NB4 (cell line): ENCODE measurements at regions not wholly inside any gene's neighbourhood (a gene's known extent, or its start where the extent isn't known, plus 50 kb on each side); places are given as distances from the start of the nearest gene placed in this dataset.

Experiments
- CTCF ChIP-seq: IDR thresholded peaks from one replicate; pipeline ENCODE4 v1.5.1; 2012; ENCODE audit warnings: low read depth, low read length
- POLR2A ChIP-seq: IDR thresholded peaks from 2 replicates; pipeline ENCODE4 v1.6.1; 2011; ENCODE audit warnings: mild to moderate bottlenecking; ENCODE audit not compliant: insufficient read length; ENCODE audit errors: extremely low read depth
- TF ChIP-seq, protein P1 (sequence below): IDR thresholded peaks from 2 replicates; pipeline ENCODE4 v1.6.1; 2011; ENCODE audit warnings: low read depth, low read length

DNA sequence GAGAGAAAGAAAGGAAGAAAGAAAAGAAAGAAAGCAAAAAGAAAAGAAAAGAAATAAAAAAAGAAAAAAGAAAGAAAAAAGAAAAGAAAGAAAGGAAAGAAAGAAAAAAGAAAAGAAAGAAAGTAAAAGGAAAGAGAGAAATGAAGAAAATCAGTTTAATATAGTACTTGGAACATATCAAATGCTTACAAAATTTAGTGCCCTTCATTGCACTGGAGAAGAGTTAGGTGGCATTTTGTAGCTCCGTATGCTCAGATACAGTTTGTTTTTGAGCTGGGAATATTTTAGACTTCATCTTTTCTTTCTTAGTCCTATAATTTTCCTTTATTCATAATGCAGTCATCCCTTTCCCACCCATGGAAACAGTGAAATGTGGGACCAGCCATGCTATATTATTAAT is 56.2 kb upstream of the APP start:
- TF ChIP-seq CTCF (no peak), POLR2A (no peak)
- TF ChIP-seq, protein P1, sequence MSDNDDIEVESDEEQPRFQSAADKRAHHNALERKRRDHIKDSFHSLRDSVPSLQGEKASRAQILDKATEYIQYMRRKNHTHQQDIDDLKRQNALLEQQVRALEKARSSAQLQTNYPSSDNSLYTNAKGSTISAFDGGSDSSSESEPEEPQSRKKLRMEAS, result no peak
